Karpas-422 (cell line): ENCODE measurements at regions not wholly inside any gene's neighbourhood (a gene's known extent, or its start where the extent isn't known, plus 50 kb on each side); places are given as distances from the start of the nearest gene placed in this dataset.

Experiments
- DNase-seq: peaks from one replicate; pipeline ENCODE4 v3.0.0-alpha.2; 2015
- H2AFZ ChIP-seq: fragments of 200-600 bp; sonication (generic); 2 replicates; pipeline ENCODE4 v1.6.1; 2014; ENCODE audit warnings: antibody characterized with exemption, low read length, mixed read lengths
- H3K27ac ChIP-seq: fragments of 200-600 bp; sonication (generic); 2 replicates; pipeline ENCODE4 v1.5.1; 2014; ENCODE audit warnings: mild to moderate bottlenecking, low read length, moderate library complexity
- H3K27me3 ChIP-seq: fragments of 200-600 bp; sonication (generic); 2 replicates; pipeline ENCODE4 v1.6.1; 2014; ENCODE audit warnings: low read length, mixed read lengths
- H3K36me3 ChIP-seq: fragments of 200-600 bp; sonication (generic); 2 replicates; pipeline ENCODE4 v1.6.1; 2014; ENCODE audit warnings: low read length, mixed read lengths; ENCODE audit not compliant: insufficient read depth
- H3K4me1 ChIP-seq: fragments of 200-600 bp; sonication (generic); 2 replicates; pipeline ENCODE4 v1.6.1; 2014; ENCODE audit warnings: mild to moderate bottlenecking, low read length, mixed read lengths
- H3K4me2 ChIP-seq: fragments of 200-600 bp; sonication (generic); 2 replicates; pipeline ENCODE4 v1.6.1; 2014; ENCODE audit warnings: low read length, low read depth, mild to moderate bottlenecking; ENCODE audit not compliant: poor library complexity, severe bottlenecking
- H3K4me3 ChIP-seq: fragments of 200-600 bp; sonication (generic); 2 replicates; pipeline ENCODE4 v1.5.1; 2014; ENCODE audit warnings: mild to moderate bottlenecking, antibody characterized with exemption, low read length, mixed read lengths
- H3K79me2 ChIP-seq: fragments of 200-600 bp; sonication (generic); 2 replicates; pipeline ENCODE4 v1.6.1; 2014; ENCODE audit warnings: mild to moderate bottlenecking, low read length, mixed read lengths
- H3K9ac ChIP-seq: fragments of 200-600 bp; sonication (generic); 2 replicates; pipeline ENCODE4 v1.6.0; 2014; ENCODE audit warnings: low read length
- H3K9me2 ChIP-seq: fragments of 200-600 bp; sonication (generic), shearing (Covaris generic); replicated peaks from 2 replicates; pipeline ENCODE4 v1.6.0; 2014; ENCODE audit warnings: mild to moderate bottlenecking, low read length, moderate library complexity; ENCODE audit not compliant: insufficient read depth
- H3K9me3 ChIP-seq: fragments of 300-700, 200-600 bp; sonication (generic); 2 replicates; pipeline ENCODE4 v1.6.1; 2014; ENCODE audit warnings: low read length, mixed read lengths
- H4K20me1 ChIP-seq: fragments of 200-600 bp; sonication (generic); 2 replicates; pipeline ENCODE4 v1.6.1; 2014; ENCODE audit warnings: mild to moderate bottlenecking, antibody characterized with exemption, low read length, low read depth; ENCODE audit not compliant: insufficient read depth

DNA sequence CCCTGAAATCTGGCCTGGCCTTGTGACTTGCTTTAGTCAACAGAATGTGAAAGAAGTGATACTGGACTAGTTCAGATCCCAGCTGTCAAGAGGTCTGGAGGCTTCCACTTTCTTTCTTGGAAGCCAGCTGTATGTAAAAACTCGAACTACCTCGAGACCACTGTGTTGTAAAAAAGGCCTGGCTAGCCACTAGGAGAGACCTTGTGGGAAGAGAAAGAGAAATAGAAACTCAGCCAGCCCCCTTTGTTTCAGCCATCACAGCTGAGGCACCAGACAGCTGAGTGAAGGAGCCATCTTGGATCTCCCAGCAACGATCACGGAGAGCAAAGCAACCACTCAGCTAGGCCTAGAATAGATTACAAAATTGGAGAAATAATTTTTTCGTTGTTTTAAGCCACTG, 324.9 kb upstream of the TCF4 start:
- no peaks in the 10 kb centered on the region for H3K4me1 ChIP-seq
- H3K27ac ChIP-seq = no peak overlapping the region
- no peaks in the 10 kb centered on the region for H3K9me3 ChIP-seq
- H3K36me3 ChIP-seq = no peaks in the 10 kb centered on the region
- DNase-seq = no peak
- no peak overlapping the region for H3K9ac ChIP-seq
- H3K9me2 ChIP-seq = no peaks in the 10 kb centered on the region
- H4K20me1 ChIP-seq = no peaks in the 10 kb centered on the region
- no peak overlapping the region for H2AFZ ChIP-seq
- no peaks in the 10 kb centered on the region for H3K79me2 ChIP-seq
- no peaks in the 10 kb centered on the region for H3K27me3 ChIP-seq
- no peak overlapping the region for H3K4me3 ChIP-seq
- no peak overlapping the region for H3K4me2 ChIP-seq

GRCh38 chr18:55912071-55912470, 324.1 kb upstream of the TCF4 start:
- Histone ChIP-seq H2AFZ (no peak overlapping the region), H3K9ac (no peak overlapping the region), H3K4me1 (no peaks in the 10 kb centered on the region), H3K4me3 (no peak overlapping the region), H3K4me2 (no peak overlapping the region), H3K9me3 (no peaks in the 10 kb centered on the region), H3K27me3 (no peaks in the 10 kb centered on the region), H3K27ac (no peak overlapping the region), H3K79me2 (no peaks in the 10 kb centered on the region), H3K36me3 (no peaks in the 10 kb centered on the region), H4K20me1 (no peaks in the 10 kb centered on the region), H3K9me2 (0 out of 2 replicates have a peak, but pooled peaks cover 3% of the 10 kb centered on the region)
- no peak for DNase-seq

DNA sequence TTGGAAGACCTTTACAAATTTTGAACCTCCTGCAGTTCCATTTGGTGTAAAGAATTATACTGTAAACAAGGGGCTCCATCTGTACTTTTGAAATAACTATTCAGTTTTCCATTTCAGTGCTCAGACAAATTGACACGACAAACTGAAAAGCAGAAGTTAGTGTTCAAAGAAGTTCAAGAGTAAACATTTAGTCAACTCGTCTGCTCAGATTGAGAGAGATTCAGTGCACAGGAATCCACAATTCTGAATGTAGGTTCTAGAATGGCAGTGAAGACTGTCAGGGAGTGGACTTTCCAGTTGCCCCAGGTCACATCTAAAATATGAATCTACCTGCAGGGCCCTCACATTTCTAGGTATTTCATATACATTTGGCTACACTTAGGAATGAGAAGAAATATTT, 322.3 kb upstream of the TCF4 start:
- no peaks in the 10 kb centered on the region for H3K9me3 ChIP-seq
- no peak overlapping the region for H3K4me2 ChIP-seq
- H3K27ac ChIP-seq = no peak overlapping the region
- no peaks in the 10 kb centered on the region for H3K79me2 ChIP-seq
- H3K4me3 ChIP-seq = no peak overlapping the region
- H4K20me1 ChIP-seq = no peaks in the 10 kb centered on the region
- no peak for DNase-seq
- no peaks in the 10 kb centered on the region for H3K36me3 ChIP-seq
- H2AFZ ChIP-seq = no peak overlapping the region
- 0 out of 2 replicates have a peak, but pooled peaks cover 3% of the 10 kb centered on the region for H3K9me2 ChIP-seq
- no peaks in the 10 kb centered on the region for H3K4me1 ChIP-seq
- H3K9ac ChIP-seq = no peak overlapping the region
- H3K27me3 ChIP-seq = no peaks in the 10 kb centered on the region

DNA sequence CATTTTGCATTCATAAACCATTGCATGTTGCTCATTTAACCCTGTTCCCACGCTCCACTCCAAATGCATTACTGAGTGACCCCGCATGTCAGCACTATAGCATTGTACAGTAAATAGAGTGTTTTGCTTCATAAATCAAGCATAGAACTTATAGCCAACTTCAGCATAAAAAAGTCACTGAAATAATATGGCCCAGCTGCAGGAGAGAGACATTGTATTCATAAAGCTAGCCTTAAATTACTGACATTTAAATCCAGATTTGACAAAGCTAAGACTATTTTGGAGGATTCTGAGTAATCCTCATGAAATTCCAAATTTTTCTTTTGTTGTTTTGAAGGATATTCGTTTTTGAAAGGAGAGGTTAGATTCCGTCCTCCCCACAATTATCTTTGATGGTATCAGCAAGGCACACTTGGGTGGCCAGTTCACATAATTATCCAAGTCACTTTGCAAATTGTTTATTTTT, 320.9 kb upstream of the TCF4 start:
- H3K9me3 ChIP-seq = no peaks in the 10 kb centered on the region
- no peak overlapping the region for H3K27ac ChIP-seq
- no peaks in the 10 kb centered on the region for H4K20me1 ChIP-seq
- H3K4me1 ChIP-seq = no peaks in the 10 kb centered on the region
- no peak overlapping the region for H3K4me2 ChIP-seq
- no peaks in the 10 kb centered on the region for H3K79me2 ChIP-seq
- DNase-seq = no peak
- no peaks in the 10 kb centered on the region for H3K36me3 ChIP-seq
- H3K9me2 ChIP-seq = 0 out of 2 replicates have a peak, but pooled peaks cover 3% of the 10 kb centered on the region
- H3K4me3 ChIP-seq = no peak overlapping the region
- H2AFZ ChIP-seq = no peak overlapping the region
- no peak overlapping the region for H3K9ac ChIP-seq
- H3K27me3 ChIP-seq = no peaks in the 10 kb centered on the region

GRCh38 chr18:55907453-55908175, 319.6 kb upstream of the TCF4 start:
- Histone ChIP-seq H3K27ac (no peak overlapping the region), H2AFZ (no peak overlapping the region), H3K9me2 (0 out of 2 replicates have a peak, but pooled peaks cover 3% of the 10 kb centered on the region), H3K4me2 (no peak overlapping the region), H4K20me1 (no peaks in the 10 kb centered on the region), H3K36me3 (no peaks in the 10 kb centered on the region), H3K27me3 (no peaks in the 10 kb centered on the region), H3K4me3 (no peak overlapping the region), H3K9ac (no peak overlapping the region), H3K4me1 (no peaks in the 10 kb centered on the region), H3K9me3 (no peaks in the 10 kb centered on the region), H3K79me2 (no peaks in the 10 kb centered on the region)
- no peak for DNase-seq

- no peaks in the 10 kb centered on the region for H3K4me1 ChIP-seq
- H3K4me3 ChIP-seq = no peak overlapping the region
- H3K4me2 ChIP-seq = no peak overlapping the region
- no peak for DNase-seq
- no peak overlapping the region for H2AFZ ChIP-seq
- 0 out of 2 replicates have a peak, but pooled peaks cover 3% of the 10 kb centered on the region for H3K9me2 ChIP-seq
- H3K9me3 ChIP-seq = no peaks in the 10 kb centered on the region
- no peaks in the 10 kb centered on the region for H3K27me3 ChIP-seq
- H3K79me2 ChIP-seq = no peaks in the 10 kb centered on the region
- no peaks in the 10 kb centered on the region for H3K36me3 ChIP-seq
- no peaks in the 10 kb centered on the region for H4K20me1 ChIP-seq
- no peak overlapping the region for H3K9ac ChIP-seq
- no peak overlapping the region for H3K27ac ChIP-seq
These were observed 318.5 kb upstream of the TCF4 start for GRCh38 chr18:55906536-55906935.

DNA sequence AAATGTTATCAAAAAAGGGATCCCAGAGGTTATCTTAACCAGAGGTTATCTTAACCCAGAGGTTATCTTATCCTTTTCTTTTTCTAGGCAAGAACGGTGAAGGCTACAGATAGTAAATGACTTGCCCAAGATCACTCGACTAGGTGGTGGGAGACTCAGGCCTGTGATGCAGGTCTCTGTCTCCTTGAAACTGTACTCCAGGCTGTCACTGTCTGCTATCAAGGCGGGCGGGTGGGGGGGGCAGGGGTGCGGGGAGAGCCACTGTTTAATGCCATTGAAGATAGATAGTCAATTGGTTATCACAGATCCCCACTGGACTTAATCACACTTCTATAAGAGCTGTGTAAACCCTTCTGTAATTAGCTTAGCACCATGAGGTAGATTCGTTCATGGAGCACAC, 315.9 kb upstream of the TCF4 start:
- no peaks in the 10 kb centered on the region for H3K36me3 ChIP-seq
- no peak overlapping the region for H3K4me3 ChIP-seq
- no peaks in the 10 kb centered on the region for H3K4me1 ChIP-seq
- H4K20me1 ChIP-seq = no peaks in the 10 kb centered on the region
- H3K9me2 ChIP-seq = 0 out of 2 replicates have a peak, but pooled peaks cover 3% of the 10 kb centered on the region
- no peak overlapping the region for H3K27ac ChIP-seq
- no peaks in the 10 kb centered on the region for H3K9me3 ChIP-seq
- H2AFZ ChIP-seq = no peak overlapping the region
- no peaks in the 10 kb centered on the region for H3K27me3 ChIP-seq
- H3K9ac ChIP-seq = no peak overlapping the region
- DNase-seq = no peak
- no peaks in the 10 kb centered on the region for H3K79me2 ChIP-seq
- H3K4me2 ChIP-seq = no peak overlapping the region

DNA sequence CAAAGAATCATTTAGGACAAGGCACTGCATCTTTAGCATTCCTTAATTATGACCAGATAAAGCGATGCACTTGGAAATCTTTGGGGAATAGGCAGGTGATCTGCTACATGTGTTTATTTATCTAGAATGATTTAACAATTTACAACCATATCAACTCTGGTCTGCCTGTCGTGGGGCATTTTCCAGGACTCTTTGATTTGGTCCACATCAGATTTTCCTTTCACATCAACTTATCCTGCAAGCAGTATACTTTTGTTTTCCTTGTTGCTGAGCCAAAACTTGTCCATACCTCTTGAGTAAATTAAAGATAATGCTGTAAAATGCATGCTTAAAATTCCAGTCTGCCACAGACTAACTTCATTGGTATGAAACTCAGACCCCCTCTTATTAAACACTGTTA, 312.4 kb upstream of the TCF4 start:
- Histone ChIP-seq H3K4me3 (no peak overlapping the region), H3K27ac (no peak overlapping the region), H3K79me2 (no peaks in the 10 kb centered on the region), H3K9me3 (no peaks in the 10 kb centered on the region), H3K36me3 (no peaks in the 10 kb centered on the region), H3K9me2 (no peaks in the 10 kb centered on the region), H3K4me1 (no peaks in the 10 kb centered on the region), H3K27me3 (no peaks in the 10 kb centered on the region), H3K4me2 (no peak overlapping the region), H2AFZ (no peak overlapping the region), H3K9ac (no peak overlapping the region), H4K20me1 (no peaks in the 10 kb centered on the region)
- no peak for DNase-seq
